Activated T-cell treated with anti-CD3 and anti-CD28 coated beads, Interleukin-2, amount 50 U/mL, for 48 hours (primary cell): ENCODE measurements at regions not wholly inside any gene's neighbourhood (a gene's known extent, or its start where the extent isn't known, plus 50 kb on each side); places are given as distances from the start of the nearest gene placed in this dataset.
A peak's percentile ranks its signal among the peaks of the same experiment; 100 is the strongest.

Experiments
- DNase-seq, 2 experiments: peaks; one replicate each; pipeline ENCODE4 v3.0.0-alpha.2; 2020

DNA sequence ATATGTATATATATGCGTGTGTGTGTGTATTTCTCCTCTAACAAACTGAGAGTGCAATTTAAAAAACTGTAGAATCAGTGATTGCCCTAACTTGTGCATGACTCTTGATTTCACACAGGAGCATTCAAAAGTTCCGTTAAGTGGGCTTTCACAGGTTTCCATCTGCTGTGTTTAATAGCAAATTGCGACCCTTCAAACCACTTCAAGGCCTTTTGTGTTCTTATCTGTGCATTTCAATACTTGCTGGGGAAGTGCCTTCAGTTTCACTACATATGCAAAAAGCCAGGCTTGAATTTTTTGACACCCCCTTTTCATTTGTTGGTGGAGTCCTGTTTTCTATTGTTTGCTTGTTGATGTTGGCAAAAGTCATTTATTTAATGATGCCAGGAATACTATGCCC is 158.0 kb downstream of the TM9SF2 start:
- no peak for DNase-seq

DNA sequence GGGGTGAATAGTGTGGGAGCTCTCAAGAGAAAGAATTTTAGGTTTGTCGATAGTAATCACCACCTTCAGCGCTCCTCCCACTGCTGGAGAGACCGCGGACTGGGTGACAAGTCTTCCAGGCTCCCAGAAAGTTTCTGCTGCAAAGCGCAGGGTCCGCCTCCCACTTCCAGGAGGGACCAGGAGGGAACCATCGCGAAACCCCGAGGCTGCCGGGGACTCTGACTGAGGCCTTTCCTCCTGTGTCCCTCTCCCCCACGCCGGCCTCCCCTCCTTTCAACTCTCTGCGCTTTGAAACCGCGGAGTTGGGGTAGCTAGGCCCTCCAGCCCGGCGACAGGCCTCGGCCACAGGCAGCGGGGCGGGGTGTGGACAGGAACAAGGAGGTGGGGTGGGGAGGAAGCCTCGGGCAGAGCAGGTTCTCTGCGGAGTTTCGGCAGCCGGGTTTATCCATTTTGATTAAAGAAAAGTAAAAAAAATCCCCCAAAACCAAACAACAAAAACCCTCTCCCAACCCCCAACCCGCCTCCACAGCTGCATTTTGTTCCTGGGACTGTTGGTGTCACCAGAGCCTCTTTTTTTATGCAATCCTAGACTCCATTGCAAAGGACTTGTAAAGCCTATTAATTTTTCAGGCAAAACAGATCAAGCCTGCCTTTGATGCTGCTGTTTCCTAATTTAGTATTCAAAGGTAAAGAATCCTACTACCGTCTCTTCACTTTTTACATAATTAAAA is 157.2 kb downstream of the TM9SF2 start:
- DNase-seq = peak; percentile 61 to 67

DNA sequence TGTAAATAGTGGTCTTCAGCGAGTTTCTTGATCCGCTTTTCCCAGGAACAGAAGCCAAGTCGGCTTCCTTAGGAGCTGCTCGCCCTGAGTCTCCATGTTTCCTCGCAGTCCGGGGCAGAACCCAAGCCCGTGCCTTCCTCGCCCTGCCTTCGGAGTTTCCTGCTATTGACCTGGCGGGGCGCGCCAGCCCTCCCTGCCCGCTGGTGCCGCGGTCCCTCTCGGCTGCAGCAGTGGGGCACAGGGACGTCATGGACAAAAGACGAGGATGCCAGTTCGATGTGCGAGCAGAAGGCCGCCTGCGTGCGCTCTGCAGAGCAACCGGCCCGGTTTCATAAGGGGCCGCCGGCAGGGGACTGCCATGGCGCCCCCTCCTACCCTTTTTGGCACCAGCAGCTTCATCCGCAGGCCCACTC is 156.6 kb downstream of the TM9SF2 start:
- peak in 1 of 2 experiments; percentile 50 for DNase-seq

DNA sequence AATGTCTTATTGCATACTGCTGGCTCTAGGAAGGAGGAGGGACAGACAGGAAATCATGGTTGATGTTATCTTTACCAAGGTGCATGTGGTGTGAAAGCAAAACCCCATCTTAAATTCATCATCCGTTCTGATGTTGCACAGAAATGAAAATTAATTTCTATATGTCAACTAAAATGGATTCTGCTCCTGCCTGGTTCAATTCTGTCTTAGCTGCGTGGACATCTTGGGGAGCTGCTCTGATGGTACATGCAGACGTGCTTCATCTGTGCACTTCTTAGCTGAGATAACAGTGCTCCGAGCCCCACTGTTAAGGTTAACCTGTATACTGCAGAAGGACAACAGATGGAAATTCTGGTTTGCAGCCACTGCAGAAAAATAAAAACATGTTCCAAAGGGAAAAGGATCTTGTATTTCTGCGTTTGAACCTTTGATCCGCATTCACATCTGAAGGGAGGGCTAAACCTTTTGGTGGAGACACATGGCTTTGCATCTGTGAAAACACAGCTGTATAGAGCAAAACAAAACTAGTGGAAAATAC is 155.6 kb downstream of the TM9SF2 start:
- DNase-seq = peak; percentile 28 to 30

DNA sequence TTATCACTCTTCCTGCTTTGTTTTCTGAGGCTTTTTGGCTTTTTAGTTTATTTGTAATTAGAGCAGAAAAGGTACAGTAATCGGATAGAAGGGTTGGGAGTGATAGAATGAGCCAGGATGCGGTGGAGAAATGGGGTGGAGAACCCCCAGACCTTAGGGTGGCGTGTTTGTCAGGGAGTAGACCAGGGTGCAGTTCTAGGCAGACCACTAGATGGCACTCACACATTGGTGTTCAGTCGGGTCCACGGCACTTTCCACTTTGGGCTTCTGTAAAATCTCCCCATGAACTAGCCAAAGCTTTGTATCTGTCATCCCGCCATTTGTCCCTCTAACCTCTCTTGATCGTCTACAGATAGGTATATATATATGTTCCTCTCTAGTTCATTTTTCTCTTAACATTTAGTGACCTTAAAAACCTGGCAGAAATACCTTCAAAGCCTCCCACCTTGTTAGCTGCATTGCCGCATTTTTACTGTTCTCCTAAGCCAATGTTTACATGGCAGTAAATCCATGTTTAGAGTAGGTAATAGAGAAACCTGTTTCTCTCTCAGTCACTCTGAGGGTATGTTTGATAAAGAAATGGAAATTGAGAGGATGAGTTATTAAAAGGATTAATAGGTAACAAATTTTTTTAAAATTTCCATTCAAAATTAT is 154.9 kb downstream of the TM9SF2 start:
- peak; percentile 85 to 87 for DNase-seq

DNA sequence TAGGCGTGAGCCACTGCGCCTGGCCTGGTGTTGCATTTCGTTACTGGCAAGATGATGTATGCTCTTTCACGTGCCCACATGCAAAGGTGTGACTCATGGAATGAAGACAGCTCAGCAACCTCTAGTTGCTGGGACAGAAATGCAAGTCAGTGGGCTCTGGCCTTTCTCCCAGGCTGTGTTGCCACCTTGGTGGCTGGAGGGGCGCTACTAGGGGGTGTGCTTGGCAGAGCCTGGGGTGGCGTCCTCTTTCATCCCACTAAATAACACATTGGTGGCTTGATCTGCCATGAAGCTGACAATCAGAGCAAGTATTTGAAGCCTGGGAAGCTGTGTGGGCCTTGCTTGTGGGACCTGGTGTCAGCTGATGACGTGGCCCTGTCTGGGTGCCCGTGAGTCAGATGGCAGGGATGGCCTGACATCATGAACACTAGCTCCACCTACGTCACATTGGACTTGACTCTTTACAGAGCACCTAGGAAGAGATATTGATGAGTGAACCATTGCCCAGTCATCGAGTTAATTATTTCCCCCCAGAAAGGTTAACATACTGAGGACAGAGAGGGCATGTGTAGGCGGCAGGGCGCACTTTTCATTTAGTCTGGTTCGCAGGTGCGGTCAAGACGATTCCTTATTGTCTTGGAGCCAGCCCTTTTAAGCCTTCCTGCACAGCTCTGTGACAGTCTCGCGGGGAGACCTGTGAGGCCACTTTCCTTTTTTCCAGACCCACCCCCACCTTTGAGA is 154.2 kb downstream of the TM9SF2 start:
- DNase-seq = peak; percentile 64 to 69

DNA sequence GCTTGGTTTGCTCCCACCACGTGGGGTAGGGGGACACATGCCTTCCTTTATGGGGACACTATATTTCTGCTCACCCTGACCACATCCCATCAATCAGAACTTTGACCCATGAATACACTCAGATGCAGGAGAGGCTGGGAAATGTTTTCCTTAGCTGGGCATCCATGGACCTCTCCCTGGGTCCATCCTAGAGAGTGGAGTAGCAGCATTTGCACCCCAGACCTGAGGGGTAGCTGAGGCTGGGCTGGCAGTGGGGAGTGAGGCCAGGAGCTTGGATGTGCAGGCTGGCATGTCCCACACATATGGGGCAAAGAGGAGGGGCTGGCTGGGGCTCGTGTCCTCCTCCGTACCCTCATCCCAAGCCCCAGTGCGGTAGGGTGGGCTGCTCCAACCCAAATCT is 152.8 kb downstream of the TM9SF2 start:
- DNase-seq = no peak

DNA sequence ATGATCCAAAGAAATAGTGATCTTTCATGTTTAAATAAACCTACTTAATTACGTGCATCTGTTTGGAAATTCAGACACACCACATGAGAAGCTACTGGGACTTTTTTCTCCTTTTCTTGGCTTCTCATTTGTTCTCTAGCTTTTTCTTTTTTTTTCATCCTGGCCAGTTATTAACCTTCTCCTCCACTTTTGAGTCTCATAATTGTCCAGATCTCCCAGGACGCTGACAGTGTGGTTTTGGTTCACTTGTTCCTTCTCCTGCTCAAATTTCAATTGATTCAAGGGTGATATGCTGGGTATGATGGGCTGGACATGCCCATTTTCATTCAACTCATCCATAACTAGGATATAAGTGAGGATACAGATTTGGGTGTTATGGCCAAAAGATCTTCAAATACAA is 152.3 kb downstream of the TM9SF2 start:
- no peak for DNase-seq

DNA sequence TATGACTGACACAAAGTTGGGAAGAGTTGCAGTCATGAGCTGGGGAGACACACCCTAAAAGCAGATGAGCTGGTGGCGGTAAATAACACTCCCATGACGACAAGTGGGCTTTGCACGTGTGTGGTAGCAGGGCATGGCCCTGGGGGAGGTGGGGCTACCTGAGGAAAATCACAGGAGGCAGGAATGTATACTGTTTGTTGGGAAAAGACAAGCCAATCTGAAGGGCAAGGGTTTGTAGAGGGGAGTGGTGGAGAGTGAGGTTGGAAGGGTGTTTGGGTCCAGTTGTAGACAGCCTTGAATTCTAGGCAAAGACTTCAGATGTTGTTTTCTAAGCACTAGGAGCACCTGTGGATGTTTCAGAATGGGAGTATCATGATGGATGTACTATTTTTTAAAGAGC is 151.6 kb downstream of the TM9SF2 start:
- DNase-seq = no peak

DNA sequence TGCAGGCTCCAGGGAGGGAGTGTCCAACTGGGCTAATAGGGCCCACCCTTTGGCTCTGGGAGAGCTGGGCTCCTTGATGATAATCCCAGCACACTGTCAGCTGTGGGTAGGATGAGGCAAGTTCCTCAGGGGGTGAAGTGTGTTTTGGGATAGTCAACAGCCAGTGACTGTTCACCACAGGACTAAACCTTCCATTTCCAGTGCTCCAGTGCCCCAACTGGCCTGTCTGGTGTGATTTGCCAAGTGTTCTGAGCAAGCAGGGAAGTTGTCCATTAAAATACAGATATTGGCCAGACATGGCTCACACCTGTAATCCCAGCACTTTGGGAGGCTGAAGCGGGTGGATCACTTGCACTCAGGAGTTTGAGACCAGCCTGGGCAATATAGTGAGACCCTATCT is 150.9 kb downstream of the TM9SF2 start:
- no peak for DNase-seq

DNA sequence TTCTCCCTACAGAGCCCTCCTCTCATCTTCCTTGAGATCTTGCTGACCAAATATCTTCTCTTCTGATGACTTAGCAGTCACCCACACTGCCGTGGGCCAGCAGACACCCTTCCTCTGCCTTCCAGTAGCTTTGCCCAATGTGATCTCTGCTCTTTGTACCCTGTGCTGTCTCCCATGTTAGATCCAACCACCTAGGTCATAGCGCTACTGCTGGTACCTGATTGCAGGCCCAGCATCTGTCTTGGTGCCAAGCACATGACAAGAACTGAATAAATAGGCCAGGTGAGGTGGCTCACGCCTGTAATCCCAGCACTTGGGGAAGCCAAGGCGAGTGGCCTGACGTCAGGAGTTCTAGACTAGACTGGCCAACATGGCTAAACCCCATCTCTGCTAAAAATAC is 149.7 kb downstream of the TM9SF2 start:
- DNase-seq = no peak

DNA sequence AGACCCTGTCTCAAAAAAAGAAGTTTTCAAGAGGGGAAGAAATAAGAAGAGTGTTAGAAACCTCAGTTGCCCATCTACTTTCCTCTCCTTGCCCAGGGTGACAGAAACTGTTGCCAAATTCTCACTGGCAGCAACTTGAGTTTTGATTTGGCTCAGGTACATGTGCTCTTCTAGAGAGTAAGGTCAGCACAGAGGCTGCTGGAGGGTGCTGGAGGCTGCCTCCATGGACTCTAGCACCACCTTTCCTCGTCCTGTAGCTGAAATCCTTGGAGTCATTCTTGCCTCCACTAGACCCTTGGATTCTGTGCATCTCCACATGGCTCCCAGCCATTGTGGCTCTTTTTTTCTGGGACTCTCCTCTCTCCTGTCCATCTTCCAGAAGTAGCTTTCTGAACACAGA is 149.1 kb downstream of the TM9SF2 start:
- no peak for DNase-seq

DNA sequence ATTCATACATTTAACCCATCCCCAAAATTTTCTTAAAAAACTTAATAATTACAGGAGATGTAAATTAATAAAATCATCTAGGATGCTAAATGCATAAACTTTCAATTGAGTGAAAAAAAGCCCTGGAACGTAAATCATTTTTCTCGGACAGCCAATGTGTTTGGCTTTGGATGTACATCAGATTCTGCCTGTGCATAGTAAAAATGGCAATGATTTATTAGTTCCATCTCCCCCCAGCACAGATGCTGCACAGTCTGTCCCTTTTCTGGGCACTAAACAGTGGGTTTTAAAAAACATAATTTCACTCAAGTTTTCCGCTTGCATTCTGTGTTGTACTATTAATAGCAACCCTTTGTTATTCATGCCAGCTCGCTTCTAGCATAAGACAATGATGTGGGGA is 147.7 kb downstream of the TM9SF2 start:
- no peak for DNase-seq

DNA sequence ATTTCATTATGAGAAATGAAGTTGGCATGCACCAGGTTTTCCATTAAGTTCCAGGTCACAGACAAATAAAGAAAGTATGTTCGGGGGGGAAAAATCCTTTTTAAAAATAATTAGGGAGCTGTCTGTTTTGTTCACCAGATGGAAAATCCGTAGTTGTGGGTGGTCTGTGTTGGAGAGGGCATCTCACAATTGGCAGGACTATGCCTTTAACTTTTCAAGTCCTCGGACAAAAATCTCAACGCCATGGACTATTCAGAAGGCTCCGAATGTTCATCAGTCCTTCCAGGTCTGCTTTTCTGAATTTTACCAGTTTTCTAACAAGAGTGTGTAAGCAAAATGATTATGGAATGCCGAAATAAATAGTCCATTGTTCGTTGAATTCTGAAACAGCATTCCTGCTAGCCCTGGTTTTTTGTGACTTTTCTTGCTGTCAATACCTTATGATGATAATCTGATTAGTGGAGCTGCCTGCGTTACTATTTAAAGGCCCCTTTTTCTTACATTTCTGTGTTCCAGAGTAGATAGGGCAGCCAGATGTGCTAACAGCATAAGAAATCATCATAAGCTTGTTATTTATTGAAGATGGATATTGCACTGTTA is 146.9 kb downstream of the TM9SF2 start:
- DNase-seq = no peak

DNA sequence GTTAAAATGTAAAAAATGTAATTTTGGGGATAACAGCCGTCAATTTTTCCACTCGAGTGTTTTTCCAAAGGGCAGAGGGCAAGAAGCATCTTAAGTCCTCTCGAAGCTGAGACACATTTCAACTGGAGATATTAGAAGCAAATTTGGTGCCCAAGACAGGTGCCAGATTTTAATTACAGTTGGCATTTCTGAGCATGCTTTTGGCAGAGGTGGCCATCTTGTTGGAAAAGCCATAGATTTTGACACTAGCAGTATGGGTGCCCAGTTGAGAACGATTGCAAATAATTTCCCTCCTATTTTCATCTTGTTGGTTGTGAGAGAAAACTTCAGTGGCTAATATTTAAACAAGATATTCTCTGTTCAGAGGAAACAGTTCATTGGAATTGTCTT is 146.3 kb downstream of the TM9SF2 start:
- no peak for DNase-seq

DNA sequence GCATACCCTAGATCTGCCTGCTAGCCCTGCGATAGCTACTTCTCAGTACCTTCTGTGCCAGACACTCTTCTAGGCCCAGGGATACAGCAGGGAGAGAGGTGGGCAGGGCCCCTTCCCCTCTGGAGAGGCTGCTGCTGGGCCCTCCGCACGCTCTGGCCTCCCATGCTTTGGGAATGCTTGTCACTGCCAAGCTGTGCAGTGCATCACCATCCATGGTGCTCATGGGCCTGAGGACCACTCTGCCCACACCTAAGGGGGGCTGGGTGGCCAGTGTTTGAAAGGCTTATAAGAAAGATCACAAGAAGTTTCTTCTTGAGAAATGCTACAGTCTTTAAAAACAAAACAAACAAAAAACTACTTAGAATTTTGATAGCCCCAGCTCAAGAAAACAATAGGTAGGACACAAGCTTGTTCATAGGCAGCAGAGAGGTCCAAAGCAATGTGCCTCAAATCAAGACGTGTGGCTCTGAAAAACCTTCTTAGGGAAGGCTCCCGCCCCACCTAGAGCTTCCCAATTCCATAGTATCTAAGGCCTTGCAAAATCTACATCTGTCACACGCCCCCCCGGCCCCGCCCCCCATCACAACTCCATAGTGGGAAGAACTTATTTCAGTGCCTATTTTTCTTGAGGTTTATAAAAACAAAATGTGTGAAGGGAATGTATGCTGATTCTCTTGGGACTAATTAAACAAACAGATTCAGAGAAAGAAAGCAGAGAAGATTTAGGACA is 145.8 kb downstream of the TM9SF2 start:
- no peak for DNase-seq

DNA sequence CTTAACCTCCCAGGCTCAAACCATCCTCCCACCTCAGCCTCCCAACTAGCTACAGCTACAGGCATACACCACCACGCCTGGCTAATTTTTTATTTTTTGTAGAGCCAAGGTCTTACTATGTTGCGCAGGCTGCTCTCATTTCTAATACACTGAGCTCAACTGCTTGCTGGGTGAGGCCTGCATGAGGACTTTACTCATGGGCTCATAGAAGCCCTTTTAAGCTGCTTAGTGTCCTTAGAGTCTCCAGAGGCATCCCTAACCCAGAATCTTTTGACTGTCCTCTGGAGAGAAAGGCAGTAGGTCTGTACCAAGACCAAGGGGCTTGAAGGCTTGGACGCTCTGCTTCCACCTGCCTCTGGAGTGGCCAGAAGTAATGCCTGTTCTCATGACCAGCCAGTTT is 141.6 kb downstream of the TM9SF2 start:
- no peak for DNase-seq

DNA sequence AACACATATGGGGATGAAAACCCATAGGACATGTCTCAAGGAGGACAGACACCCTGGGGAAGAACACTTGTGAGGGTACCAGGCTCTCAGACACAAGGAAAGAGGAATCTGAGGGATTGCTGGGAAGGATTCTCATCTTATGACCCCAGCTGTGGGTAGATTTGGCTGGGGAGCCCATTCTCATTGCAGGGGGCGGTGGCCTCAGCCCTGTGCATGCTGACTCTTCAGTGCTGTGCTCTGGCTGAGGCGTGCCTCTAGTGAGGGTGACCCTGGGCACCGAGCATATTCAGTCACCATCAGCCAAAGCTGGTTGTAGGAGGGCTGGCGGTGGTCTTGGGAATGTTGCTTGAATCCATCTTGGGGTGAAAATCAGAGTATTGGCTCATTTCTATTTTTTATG is 140.7 kb downstream of the TM9SF2 start:
- DNase-seq = no peak

DNA sequence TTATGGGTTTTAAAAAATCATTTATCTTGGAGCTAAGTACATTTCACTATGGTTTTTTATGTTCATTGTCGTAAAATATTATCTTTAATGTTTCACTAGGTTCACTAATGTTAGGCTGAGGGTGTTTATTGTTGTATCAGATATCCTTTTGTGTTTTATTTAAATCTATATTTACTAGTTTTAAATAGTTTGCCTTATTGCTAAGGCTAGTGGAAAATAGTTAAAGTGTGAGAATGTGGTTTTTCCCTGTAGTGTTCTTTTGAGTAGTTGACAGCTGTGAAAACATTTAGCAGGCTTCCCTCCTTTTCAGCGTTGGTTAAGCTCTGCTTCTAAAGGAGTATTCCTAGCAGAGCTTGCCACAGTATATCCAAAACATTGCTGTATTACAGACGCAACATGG is 139.0 kb downstream of the TM9SF2 start:
- no peak for DNase-seq

DNA sequence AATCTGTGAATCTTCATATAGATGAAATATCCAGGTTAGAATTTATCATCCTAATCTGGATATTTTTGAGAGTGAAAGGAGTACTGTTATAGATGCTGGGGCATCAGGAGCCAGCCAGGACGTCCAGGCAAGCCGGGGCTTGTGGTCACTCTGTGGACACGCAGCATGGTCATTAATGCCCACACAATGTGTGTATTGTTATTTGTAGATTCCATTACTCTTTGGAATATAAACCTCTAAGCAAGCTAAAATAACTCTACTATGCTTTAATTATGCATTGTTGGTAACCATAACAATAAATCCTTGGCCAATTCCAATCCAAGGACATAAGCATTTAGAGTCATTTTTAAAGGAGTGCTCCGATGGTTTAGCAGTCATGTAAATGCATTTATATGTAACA is 137.9 kb downstream of the TM9SF2 start:
- DNase-seq = no peak

DNA sequence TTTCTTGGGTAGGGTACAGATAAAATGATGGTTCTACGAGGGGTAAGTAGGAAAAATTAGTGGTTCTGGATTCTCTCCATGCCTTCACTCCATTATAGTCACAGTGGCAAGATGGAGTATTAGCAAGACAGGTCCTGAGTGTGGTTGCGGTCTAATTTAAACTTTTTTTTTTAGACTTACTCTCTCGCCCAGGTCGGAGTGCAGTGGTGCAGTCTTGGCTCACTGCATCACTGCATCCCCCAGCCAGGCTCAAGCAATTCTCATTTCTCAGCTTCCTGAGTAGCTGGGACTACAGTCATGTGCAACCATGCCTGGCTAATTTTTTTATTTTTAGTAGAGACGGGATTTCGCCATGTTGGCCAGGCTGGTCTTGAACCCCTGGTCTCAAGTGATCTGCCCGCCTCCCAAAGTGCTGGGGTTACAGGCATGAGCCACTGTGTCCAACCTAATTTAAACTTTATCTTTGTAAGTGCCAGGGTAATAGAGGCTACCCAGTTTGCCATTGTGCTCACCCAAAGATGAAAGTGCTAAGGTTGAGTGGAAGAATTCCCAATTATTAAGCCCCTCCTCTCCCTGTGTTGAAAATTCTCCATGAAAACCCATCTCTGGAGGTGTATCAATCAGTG is 135.6 kb downstream of the TM9SF2 start:
- DNase-seq = no peak

DNA sequence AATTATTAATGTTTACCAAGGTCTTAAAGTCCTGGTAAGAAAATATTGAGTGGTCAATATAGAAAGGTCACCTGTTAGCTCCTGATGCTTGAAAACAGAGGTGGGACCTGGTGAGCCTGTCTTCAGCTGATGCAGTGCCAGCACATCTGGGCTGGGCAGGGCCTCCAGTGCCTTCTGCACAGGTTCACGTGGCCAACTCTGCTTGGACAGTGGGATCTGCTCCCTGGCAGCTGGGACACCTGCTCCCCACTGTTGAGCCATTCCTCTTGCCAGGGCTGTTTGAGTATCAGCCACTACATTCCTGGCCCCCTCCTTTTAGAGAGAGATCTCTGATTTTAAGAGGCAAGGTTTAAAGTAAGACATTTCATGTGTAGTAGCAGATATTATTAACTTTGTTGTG is 135.0 kb downstream of the TM9SF2 start:
- DNase-seq = no peak
